ENCODE measurements at regions not wholly inside any gene's neighbourhood (a gene's known extent, or its start where the extent isn't known, plus 50 kb on each side); places are given as distances from the start of the nearest gene placed in this dataset.

DNA sequence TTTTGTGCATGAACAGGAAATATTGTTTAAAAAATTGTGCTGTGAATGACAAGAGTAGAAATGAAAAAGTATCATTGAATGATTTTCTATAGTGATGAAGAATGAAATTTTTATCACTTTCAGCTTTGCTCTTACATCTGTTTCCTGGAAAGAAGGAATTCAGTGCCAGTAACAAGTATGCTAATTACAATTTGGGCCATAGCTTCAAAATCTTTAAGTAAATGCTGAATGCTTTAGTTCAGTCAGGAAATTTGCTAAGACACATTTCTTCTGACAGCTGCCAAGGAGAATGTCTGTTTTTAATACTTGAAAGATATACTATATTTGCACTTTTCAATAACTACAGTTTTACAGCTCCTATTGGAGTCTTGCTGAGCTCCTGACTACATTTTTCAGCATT lies 203.7 kb upstream of the RSPO3 start:
- no peaks in the 10 kb centered on the region for H3K4me1 ChIP-seq (ENCODE audit: control insufficient read depth, insufficient read depth, low read depth, low read length)
- no peak overlapping the region for H4K91ac ChIP-seq (ENCODE audit: low read length)
- no peak overlapping the region for H2AK5ac ChIP-seq (ENCODE audit: low read length, severe bottlenecking)
- no peak overlapping the region for H2BK15ac ChIP-seq (ENCODE audit: low read depth, poor library complexity, severe bottlenecking)
- H3K4me2 ChIP-seq (ENCODE audit: low read length, poor library complexity, severe bottlenecking): no peak overlapping the region
- H3K18ac ChIP-seq (ENCODE audit: low read depth in 1 of 2, low read length in 2 of 2): no peak overlapping the region
- H3K27ac ChIP-seq (ENCODE audit: low read length, poor library complexity, severe bottlenecking): no peak overlapping the region
- no peak overlapping the region for H3K9ac ChIP-seq (ENCODE audit: low read length)
- no peak for DNase-seq
- no peak overlapping the region for H3K23ac ChIP-seq (ENCODE audit: low read length in 2 of 2)
- no peak overlapping the region for H2BK5ac ChIP-seq (ENCODE audit: low read depth, low read length, poor library complexity, severe bottlenecking)
- H3K4ac ChIP-seq (ENCODE audit: low read depth in 1 of 2, low read length in 2 of 2): no peak overlapping the region
- H3K4me3 ChIP-seq (ENCODE audit: insufficient read depth in 1 of 2, low read depth in 1 of 2, low read length in 2 of 2): no peak overlapping the region
- no peak overlapping the region for H2BK120ac ChIP-seq (ENCODE audit: low read depth, low read length)
- no peaks in the 10 kb centered on the region for H3K9me3 ChIP-seq (ENCODE audit: control insufficient read depth, low read length)
- H4K8ac ChIP-seq (ENCODE audit: low read length): no peak overlapping the region
- H2BK12ac ChIP-seq (ENCODE audit: low read length in 2 of 2): no peak overlapping the region
- no peaks in the 10 kb centered on the region for H3K36me3 ChIP-seq (ENCODE audit: control insufficient read depth in 1 of 2, insufficient read depth in 2 of 2, low read depth in 1 of 2, low read length in 2 of 2)
- no peaks in the 10 kb centered on the region for H3K27me3 ChIP-seq (ENCODE audit: control insufficient read depth in 1 of 2, insufficient read depth in 1 of 2, low read length in 2 of 2)
- no peak overlapping the region for H2AFZ ChIP-seq (ENCODE audit: low read depth, low read length)
- H3K79me1 ChIP-seq (replicated peaks; ENCODE audit: low read length, poor library complexity, severe bottlenecking): no peaks in the 10 kb centered on the region
- H3K14ac ChIP-seq (ENCODE audit: low read length in 2 of 2): no peak overlapping the region

DNA sequence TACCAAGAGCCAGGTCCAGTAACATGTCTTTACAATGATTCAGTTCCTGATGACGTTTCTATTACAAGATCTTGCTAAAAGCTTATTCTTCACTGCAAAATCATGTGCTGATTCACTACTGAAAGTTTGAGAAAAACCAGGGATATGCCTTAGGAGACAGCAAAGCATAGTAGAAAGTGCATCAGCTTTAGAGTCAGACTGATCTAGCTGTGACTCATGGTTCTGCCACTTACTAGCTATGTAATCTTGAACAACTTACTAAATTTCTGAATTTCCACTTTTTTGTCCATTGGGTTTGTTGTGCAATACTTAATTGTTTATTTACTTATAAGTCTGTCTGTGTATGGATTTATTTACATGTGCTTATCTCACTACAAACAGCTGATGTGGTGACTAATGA lies 198.5 kb upstream of the RSPO3 start:
- Histone ChIP-seq H4K8ac (ENCODE audit: low read length) (no peak overlapping the region), H3K27me3 (ENCODE audit: control insufficient read depth in 1 of 2, insufficient read depth in 1 of 2, low read length in 2 of 2) (no peaks in the 10 kb centered on the region), H3K4ac (ENCODE audit: low read depth in 1 of 2, low read length in 2 of 2) (no peak overlapping the region), H2BK15ac (ENCODE audit: low read depth, poor library complexity, severe bottlenecking) (no peak overlapping the region), H2BK5ac (ENCODE audit: low read depth, low read length, poor library complexity, severe bottlenecking) (no peak overlapping the region), H2AFZ (ENCODE audit: low read depth, low read length) (no peak overlapping the region), H3K14ac (ENCODE audit: low read length in 2 of 2) (no peak overlapping the region), H3K9ac (ENCODE audit: low read length) (peak overlapping the region; percentile 47), H3K23ac (ENCODE audit: low read length in 2 of 2) (no peak overlapping the region), H3K27ac (ENCODE audit: low read length, poor library complexity, severe bottlenecking) (no peak overlapping the region), H3K36me3 (ENCODE audit: control insufficient read depth in 1 of 2, insufficient read depth in 2 of 2, low read depth in 1 of 2, low read length in 2 of 2) (no peaks in the 10 kb centered on the region), H2BK12ac (ENCODE audit: low read length in 2 of 2) (no peak overlapping the region), H2AK5ac (ENCODE audit: low read length, severe bottlenecking) (no peak overlapping the region), H3K18ac (ENCODE audit: low read depth in 1 of 2, low read length in 2 of 2) (no peak overlapping the region), H3K4me1 (ENCODE audit: control insufficient read depth, insufficient read depth, low read depth, low read length) (no peaks in the 10 kb centered on the region), H2BK120ac (ENCODE audit: low read depth, low read length) (no peak overlapping the region), H4K91ac (ENCODE audit: low read length) (no peak overlapping the region), H3K79me1 (replicated peaks; ENCODE audit: low read length, poor library complexity, severe bottlenecking) (no peaks in the 10 kb centered on the region), H3K4me2 (ENCODE audit: low read length, poor library complexity, severe bottlenecking) (no peak overlapping the region), H3K4me3 (ENCODE audit: insufficient read depth in 1 of 2, low read depth in 1 of 2, low read length in 2 of 2) (no peak overlapping the region), H3K9me3 (ENCODE audit: control insufficient read depth, low read length) (no peaks in the 10 kb centered on the region)
- DNase-seq: peak; percentile 99
- 0% methylated on average over 1 of the region's 1 CpG for WGBS

DNA sequence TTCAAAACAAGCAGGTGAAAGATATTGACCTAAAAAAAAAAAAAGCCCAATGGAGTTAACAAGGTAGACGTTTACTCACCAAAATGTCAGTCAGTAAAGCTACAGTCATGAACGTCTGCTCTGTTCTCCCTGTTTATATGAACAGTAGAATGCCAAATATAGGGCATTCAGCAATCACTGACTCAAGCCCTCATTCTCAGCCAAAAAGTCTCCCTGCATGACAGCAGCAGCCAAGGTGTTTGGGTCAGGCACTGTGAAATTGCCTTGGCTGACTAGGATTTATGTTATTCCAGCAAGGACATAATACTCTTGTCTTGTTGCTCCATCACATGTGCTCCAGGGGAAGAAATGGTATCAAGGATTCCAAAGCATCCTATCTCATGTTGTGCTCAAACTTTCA lies 194.7 kb upstream of the RSPO3 start:
- H3K18ac ChIP-seq (ENCODE audit: low read depth in 1 of 2, low read length in 2 of 2): no peak overlapping the region
- no peak overlapping the region for H3K4ac ChIP-seq (ENCODE audit: low read depth in 1 of 2, low read length in 2 of 2)
- no peak overlapping the region for H3K23ac ChIP-seq (ENCODE audit: low read length in 2 of 2)
- no peak overlapping the region for H2AK5ac ChIP-seq (ENCODE audit: low read length, severe bottlenecking)
- DNase-seq: no peak
- H4K91ac ChIP-seq (ENCODE audit: low read length): no peak overlapping the region
- H3K79me1 ChIP-seq (replicated peaks; ENCODE audit: low read length, poor library complexity, severe bottlenecking): no peaks in the 10 kb centered on the region
- no peak overlapping the region for H2BK15ac ChIP-seq (ENCODE audit: low read depth, poor library complexity, severe bottlenecking)
- no peaks in the 10 kb centered on the region for H3K36me3 ChIP-seq (ENCODE audit: control insufficient read depth in 1 of 2, insufficient read depth in 2 of 2, low read depth in 1 of 2, low read length in 2 of 2)
- H2BK120ac ChIP-seq (ENCODE audit: low read depth, low read length): no peak overlapping the region
- H4K8ac ChIP-seq (ENCODE audit: low read length): no peak overlapping the region
- H2BK12ac ChIP-seq (ENCODE audit: low read length in 2 of 2): no peak overlapping the region
- no peaks in the 10 kb centered on the region for H3K4me1 ChIP-seq (ENCODE audit: control insufficient read depth, insufficient read depth, low read depth, low read length)
- H2AFZ ChIP-seq (ENCODE audit: low read depth, low read length): no peak overlapping the region
- no peak overlapping the region for H3K14ac ChIP-seq (ENCODE audit: low read length in 2 of 2)
- H3K27ac ChIP-seq (ENCODE audit: low read length, poor library complexity, severe bottlenecking): no peak overlapping the region
- H3K4me3 ChIP-seq (ENCODE audit: insufficient read depth in 1 of 2, low read depth in 1 of 2, low read length in 2 of 2): no peak overlapping the region
- no CpG with 5 or more reads among the region's 2 CpGs for WGBS
- H2BK5ac ChIP-seq (ENCODE audit: low read depth, low read length, poor library complexity, severe bottlenecking): no peak overlapping the region
- H3K9me3 ChIP-seq (ENCODE audit: control insufficient read depth, low read length): no peaks in the 10 kb centered on the region
- H3K9ac ChIP-seq (ENCODE audit: low read length): no peak overlapping the region
- H3K4me2 ChIP-seq (ENCODE audit: low read length, poor library complexity, severe bottlenecking): no peak overlapping the region
- H3K27me3 ChIP-seq (ENCODE audit: control insufficient read depth in 1 of 2, insufficient read depth in 1 of 2, low read length in 2 of 2): no peaks in the 10 kb centered on the region

GRCh38 chr6:126926926-126927325 lies 191.5 kb upstream of the RSPO3 start:
- Histone ChIP-seq H2AK5ac (ENCODE audit: low read length, severe bottlenecking) (no peak overlapping the region), H3K9ac (ENCODE audit: low read length) (no peak overlapping the region), H3K4me2 (ENCODE audit: low read length, poor library complexity, severe bottlenecking) (no peak overlapping the region), H3K27me3 (ENCODE audit: control insufficient read depth in 1 of 2, insufficient read depth in 1 of 2, low read length in 2 of 2) (no peaks in the 10 kb centered on the region), H3K4me3 (ENCODE audit: insufficient read depth in 1 of 2, low read depth in 1 of 2, low read length in 2 of 2) (no peak overlapping the region), H3K23ac (ENCODE audit: low read length in 2 of 2) (no peak overlapping the region), H2BK15ac (ENCODE audit: low read depth, poor library complexity, severe bottlenecking) (no peak overlapping the region), H3K14ac (ENCODE audit: low read length in 2 of 2) (no peak overlapping the region), H3K79me1 (replicated peaks; ENCODE audit: low read length, poor library complexity, severe bottlenecking) (no peaks in the 10 kb centered on the region), H4K8ac (ENCODE audit: low read length) (no peak overlapping the region), H2AFZ (ENCODE audit: low read depth, low read length) (no peak overlapping the region), H3K4me1 (ENCODE audit: control insufficient read depth, insufficient read depth, low read depth, low read length) (no peaks in the 10 kb centered on the region), H2BK120ac (ENCODE audit: low read depth, low read length) (no peak overlapping the region), H2BK5ac (ENCODE audit: low read depth, low read length, poor library complexity, severe bottlenecking) (no peak overlapping the region), H3K18ac (ENCODE audit: low read depth in 1 of 2, low read length in 2 of 2) (no peak overlapping the region), H3K36me3 (ENCODE audit: control insufficient read depth in 1 of 2, insufficient read depth in 2 of 2, low read depth in 1 of 2, low read length in 2 of 2) (no peaks in the 10 kb centered on the region), H3K9me3 (ENCODE audit: control insufficient read depth, low read length) (no peaks in the 10 kb centered on the region), H4K91ac (ENCODE audit: low read length) (no peak overlapping the region), H2BK12ac (ENCODE audit: low read length in 2 of 2) (no peak overlapping the region), H3K4ac (ENCODE audit: low read depth in 1 of 2, low read length in 2 of 2) (no peak overlapping the region), H3K27ac (ENCODE audit: low read length, poor library complexity, severe bottlenecking) (no peak overlapping the region)
- no peak for DNase-seq
- 63% methylated on average over 3 of the region's 3 CpGs for WGBS

Measured in mesenchymal stem cell (in vitro differentiated cells and primary cell).